AG04449 (cell line): ENCODE measurements at regions not wholly inside any gene's neighbourhood (a gene's known extent, or its start where the extent isn't known, plus 50 kb on each side); places are given as distances from the start of the nearest gene placed in this dataset.
"Not testable (repeated sequence)": the region's sequence is repeated elsewhere in the genome, so short reads cannot be mapped to it uniquely, and the experiment has no call there.

Experiments used
- CTCF ChIA-PET: fragments of 350-600 bp; formaldehyde crosslinking; extraction: SDS; loops from one replicate; lab custom pipeline; 2021; ENCODE audit warnings: antibody characterized with exemption; lab: Yijun Ruan, JAX
- POLR2A ChIA-PET: fragments of 400-600, 350-600 bp; formaldehyde crosslinking; extraction: SDS; loops from one replicate; lab custom pipeline; 2020; ENCODE audit warnings: antibody characterized with exemption, inconsistent platforms; lab: Yijun Ruan, JAX
- DNase-seq: peaks from one replicate; pipeline ENCODE4 v3.0.0-alpha.2; 2010; ENCODE audit warnings: low read depth, low spot score
- H3K4me3 ChIP-seq: 2 replicates; pipeline ENCODE4 v1.5.1; 2011; ENCODE audit warnings: low read depth, mild to moderate bottlenecking, control low read depth, low read length
- CTCF ChIP-seq: IDR thresholded peaks from one replicate; pipeline ENCODE4 v1.5.1; 2011; ENCODE audit warnings: mild to moderate bottlenecking, moderate library complexity, low read length, control low read depth, inconsistent platforms; ENCODE audit not compliant: insufficient read depth; ENCODE audit errors: missing control alignments

DNA sequence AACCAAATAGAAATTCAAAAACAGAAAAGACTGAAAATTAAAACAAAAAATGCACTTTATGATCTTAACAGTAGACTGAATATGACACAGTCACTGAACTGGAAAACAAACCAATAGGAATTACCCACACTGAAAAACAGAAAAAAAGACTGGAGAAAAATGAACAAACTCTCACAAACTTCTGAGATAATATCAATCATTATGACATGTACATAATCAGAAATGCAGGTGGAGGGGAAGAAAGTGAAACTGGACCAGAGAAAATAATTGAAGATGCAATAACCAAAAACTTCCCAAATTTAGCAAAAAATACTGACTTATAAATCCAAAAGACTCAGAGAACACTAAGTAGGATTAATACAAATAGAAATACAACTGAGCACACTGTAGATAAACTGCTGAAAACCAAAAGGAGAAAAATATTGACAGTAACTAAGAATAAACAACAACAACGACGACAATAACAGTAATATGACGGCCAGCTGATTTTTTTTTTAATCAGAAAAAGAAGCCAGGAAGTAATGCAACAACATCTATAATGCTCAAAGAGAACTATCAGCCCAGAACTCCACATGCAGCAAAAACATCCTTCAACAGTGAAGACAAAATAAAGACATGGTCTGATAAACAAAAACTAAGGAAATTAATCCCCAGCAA, 108.1 kb downstream of the ZFAND4 start:
- ChIA-PET CTCF (no interaction called here), POLR2A (no interaction called here)
- DNase-seq, result no peak
- TF ChIP-seq CTCF, result no peak
- H3K4me3 ChIP-seq, result no peak overlapping the region

GRCh38 chr10:45561952-45562351, 110.6 kb downstream of the ZFAND4 start:
- no peak overlapping the region for H3K4me3 ChIP-seq
- CTCF ChIA-PET, result no interaction called here
- no peak for DNase-seq
- POLR2A ChIA-PET, result no interaction called here
- no peak for TF ChIP-seq CTCF

- H3K4me3 ChIP-seq, result no peak overlapping the region
- CTCF ChIA-PET, result no interaction called here
- no peak for TF ChIP-seq CTCF
- POLR2A ChIA-PET, result no interaction called here
- no peak for DNase-seq
Measured at GRCh38 chr10:45560262-45560661, 112.3 kb downstream of the ZFAND4 start.

- H3K4me3 ChIP-seq, result no peak overlapping the region
- no peak for DNase-seq
- ChIA-PET POLR2A (no interaction called here), CTCF (no interaction called here)
- no peak for TF ChIP-seq CTCF
Measured at GRCh38 chr10:45558425-45558824, 114.1 kb downstream of the ZFAND4 start.

DNA sequence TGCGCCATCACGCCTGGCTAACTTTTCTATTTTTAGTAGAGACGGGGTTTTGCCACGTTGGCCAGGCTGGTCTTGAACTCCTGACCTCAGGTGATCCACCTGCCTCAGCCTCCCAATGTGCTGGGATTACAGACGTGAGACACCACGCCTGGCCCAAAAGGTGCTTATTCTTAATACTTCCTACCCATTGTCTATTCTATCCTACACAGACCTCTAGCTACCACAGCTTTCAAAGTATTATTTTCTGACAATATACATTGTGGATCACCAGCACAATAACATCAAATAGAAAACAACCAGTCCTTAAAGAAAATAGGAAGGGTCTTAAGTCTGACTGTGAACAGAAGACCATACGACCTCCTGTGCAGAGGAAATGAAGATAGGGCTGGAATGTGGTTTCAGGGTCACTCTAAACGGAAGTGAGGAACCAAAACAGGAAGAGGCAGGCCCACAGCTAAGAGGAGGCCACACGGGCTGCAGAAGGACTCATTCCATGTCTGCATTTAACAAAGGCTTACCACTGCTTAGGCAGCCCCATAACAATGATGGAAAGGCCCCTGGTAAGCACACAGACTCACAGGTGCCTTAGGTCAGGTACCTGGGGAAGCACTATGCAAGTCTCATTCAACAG, 115.2 kb downstream of the ZFAND4 start:
- no peak for TF ChIP-seq CTCF
- DNase-seq, result no peak
- POLR2A ChIA-PET, result no interaction called here
- CTCF ChIA-PET, result no interaction called here
- no peak overlapping the region for H3K4me3 ChIP-seq

GRCh38 chr10:45555795-45556194, 116.8 kb downstream of the ZFAND4 start:
- POLR2A ChIA-PET, result no interaction called here
- CTCF ChIA-PET, result no interaction called here
- peak; percentile 0 for DNase-seq
- no peak overlapping the region for H3K4me3 ChIP-seq
- no peak for TF ChIP-seq CTCF

DNA sequence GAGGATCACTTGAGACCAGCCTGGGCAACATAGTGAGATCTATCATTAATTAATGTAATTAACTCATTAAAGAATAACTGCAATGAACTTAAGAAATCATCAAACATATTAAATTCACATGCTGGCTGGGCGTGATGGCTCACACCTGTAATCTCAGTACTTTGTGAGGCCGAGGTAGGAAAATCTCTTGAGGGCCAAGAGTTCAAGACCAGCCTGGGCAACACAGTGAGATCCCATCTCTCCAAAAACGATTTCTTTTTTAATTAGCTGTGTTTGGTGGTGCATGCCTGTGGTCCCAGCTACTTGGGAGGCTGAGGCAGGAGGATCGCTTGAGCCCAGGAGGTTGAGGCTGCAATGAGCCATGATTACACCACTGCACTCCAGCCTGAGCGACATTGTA, 117.2 kb downstream of the ZFAND4 start:
- POLR2A ChIA-PET, H3K4me3 ChIP-seq, CTCF ChIA-PET, DNase-seq: not testable (repeated sequence)
